Astrocyte of the cerebellum (primary cell): ENCODE measurements at regions not wholly inside any gene's neighbourhood (a gene's known extent, or its start where the extent isn't known, plus 50 kb on each side); places are given as distances from the start of the nearest gene placed in this dataset.

ENCODE experiments used
- DNase-seq: peaks from one replicate; pipeline ENCODE4 v3.0.0-alpha.2; 2011; ENCODE audit warnings: low read depth
- H3K4me3 ChIP-seq: 2 replicates; pipeline ENCODE4 v1.5.1; 2011; ENCODE audit warnings: mild to moderate bottlenecking, low read depth, low read length, moderate library complexity
- in situ Hi-C: cut with HindIII; loops from 2 replicates; pipeline ENCODE4 v1.10.0; 2017; ENCODE audit warnings: low sequenced_read_pairs
- TF ChIP-seq, protein P1 (sequence below): IDR thresholded peaks from 2 replicates; pipeline ENCODE4 v1.5.1; 2012; ENCODE audit warnings: low read length, low read depth, moderate library complexity, mild to moderate bottlenecking; ENCODE audit errors: missing control alignments

DNA sequence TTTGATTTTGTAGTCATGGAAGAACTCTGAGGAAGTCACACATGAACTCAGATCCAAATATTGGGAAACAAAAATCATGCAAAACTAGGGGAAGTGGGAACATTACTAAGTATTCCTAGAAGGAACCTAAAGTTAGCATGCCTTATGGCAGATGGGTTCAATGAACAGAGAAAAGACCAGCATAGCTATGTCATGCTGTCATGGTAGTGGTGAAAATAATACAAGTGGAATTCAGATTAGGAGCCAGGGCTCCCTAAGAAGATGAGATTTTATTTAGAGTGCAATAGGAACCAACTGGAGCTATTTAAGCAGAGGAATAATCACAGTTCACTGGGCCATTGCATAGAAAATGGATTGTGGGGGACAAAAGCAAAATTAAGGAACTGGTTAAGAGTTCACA lies 134.0 kb downstream of the DIO2 start:
- TF ChIP-seq, protein P1, sequence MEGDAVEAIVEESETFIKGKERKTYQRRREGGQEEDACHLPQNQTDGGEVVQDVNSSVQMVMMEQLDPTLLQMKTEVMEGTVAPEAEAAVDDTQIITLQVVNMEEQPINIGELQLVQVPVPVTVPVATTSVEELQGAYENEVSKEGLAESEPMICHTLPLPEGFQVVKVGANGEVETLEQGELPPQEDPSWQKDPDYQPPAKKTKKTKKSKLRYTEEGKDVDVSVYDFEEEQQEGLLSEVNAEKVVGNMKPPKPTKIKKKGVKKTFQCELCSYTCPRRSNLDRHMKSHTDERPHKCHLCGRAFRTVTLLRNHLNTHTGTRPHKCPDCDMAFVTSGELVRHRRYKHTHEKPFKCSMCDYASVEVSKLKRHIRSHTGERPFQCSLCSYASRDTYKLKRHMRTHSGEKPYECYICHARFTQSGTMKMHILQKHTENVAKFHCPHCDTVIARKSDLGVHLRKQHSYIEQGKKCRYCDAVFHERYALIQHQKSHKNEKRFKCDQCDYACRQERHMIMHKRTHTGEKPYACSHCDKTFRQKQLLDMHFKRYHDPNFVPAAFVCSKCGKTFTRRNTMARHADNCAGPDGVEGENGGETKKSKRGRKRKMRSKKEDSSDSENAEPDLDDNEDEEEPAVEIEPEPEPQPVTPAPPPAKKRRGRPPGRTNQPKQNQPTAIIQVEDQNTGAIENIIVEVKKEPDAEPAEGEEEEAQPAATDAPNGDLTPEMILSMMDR = no peak
- no peak for DNase-seq
- in situ Hi-C loops = no loop called here
- H3K4me3 ChIP-seq = no peak overlapping the region

DNA sequence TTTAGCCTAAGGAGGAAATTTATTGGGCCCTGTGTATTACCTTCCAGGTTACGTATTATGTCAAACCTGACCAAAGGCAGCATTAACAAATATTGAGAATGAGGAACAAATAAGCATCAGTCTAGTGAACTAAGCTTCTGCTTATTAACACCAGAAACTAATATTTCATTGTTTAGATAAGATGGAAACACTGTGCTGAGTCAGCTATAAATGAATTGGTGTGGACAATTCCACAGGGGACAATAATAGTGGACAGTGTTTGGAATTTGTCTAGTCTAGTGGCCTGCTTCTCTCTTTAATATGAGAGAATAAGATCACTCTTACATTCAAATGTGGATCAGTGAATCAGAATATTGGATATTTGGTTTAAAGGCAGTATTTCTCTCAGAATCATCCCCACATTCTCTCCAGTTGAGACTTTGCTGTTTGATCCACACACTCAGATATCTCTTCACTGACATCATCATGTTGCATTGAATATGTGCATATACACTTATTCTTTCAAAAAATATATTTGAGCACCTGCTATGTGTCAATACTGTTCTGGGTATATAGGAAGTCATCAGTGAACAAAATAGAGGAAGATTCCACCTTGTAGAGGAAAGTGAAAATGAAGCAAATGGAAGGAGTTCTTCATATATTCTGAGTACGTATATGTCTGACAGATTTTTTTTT lies 136.3 kb downstream of the DIO2 start:
- in situ Hi-C loops = no loop called here
- H3K4me3 ChIP-seq = no peak overlapping the region
- TF ChIP-seq, protein P1 = no peak
- no peak for DNase-seq

DNA sequence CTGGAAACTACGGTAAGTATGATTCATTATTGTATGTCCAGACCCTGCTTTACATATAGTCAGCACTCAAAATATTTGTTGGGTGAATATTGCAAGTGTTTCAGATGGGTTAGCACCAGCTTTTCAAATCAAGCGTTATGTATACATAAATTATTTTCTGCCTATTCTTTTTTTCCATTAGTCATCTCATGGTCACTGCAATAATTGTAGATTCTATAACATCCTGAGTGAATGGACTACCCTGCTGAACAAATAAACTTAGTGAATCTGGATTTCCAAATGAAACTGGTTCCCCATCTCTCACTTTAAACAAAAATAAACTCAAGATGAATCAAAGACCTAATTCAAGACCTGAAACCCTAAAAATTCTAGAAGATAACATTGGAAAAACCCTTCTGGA lies 152.3 kb downstream of the DIO2 start:
- DNase-seq = no peak
- TF ChIP-seq, protein P1 = no peak
- H3K4me3 ChIP-seq = no peak overlapping the region
- in situ Hi-C loops = no loop called here

DNA sequence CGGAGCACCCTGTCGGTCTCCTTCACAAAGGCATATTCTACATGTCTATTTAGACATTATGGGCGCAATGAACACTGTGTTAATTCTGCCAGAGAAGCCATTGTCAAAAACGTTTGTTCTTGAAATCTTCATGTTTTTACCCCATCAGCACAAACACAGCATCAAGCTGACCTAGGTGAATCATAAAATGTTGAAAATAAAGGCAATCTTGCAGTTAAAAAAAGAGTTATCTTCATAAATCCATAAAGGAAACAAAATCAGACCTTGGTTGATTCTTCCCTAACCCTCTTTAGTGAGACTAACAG lies 154.9 kb downstream of the DIO2 start:
- TF ChIP-seq, protein P1 = no peak
- H3K4me3 ChIP-seq = no peak overlapping the region
- in situ Hi-C loops = no loop called here
- DNase-seq = no peak

DNA sequence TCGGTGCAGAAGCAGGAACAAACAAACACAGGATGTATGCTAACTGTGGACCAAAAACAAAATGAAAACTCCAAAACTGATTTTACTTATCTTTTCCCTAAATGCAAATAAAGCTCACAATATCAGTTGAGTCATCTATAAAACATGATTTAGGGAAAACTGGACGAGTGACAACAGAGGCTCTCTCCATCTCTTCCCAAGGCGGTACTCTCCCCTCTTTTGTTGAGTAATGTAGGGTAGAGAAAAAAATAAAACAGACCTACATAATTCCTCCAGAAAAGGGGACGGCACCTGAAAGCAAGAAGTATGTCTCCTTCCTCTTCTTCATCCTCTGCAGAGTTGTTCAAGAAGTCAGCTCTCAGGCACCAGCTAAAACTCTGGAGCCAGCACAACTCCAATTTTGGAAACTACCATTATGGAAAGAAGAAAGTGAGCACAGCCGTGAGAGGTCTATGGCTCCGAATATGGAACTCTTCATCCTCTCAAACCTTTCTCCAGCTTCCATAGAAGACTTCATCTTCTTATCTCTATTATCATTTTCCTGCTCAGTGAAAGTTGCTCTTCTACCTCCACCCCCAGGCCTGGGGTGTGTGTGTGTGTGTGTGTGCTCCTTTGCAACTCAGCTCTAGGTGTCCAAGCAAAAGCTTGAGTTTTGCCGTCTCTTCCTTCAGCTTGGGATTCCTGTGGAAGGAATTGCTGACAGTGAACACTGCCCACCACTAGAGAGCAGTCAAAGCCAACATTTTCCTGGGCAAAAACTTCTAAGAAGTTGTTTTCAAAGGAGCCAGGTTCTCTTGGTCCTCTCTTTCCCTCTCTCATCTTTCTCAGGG lies 155.4 kb downstream of the DIO2 start:
- in situ Hi-C loops = no loop called here
- DNase-seq = peak; percentile 55
- TF ChIP-seq, protein P1 = peak; percentile 81
- no peak overlapping the region for H3K4me3 ChIP-seq

DNA sequence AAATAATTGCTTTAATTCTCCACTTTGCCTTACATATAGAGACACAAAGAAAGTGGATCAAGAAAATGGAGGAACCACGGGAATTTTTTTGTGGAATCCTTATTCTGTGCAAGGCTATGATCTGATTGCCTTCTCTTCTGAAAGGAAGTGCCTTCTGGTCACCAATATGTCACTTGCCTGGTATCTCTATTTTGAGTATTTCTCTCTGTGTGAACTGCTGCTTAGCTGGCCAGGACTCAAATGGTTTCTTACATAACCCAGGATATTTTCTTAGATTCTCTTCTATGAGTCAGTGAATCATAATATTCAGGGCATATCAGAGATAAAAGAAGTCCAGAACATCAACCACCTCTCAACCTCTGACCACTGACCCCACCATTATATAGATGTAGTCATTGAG lies 156.1 kb downstream of the DIO2 start:
- DNase-seq = no peak
- in situ Hi-C loops = no loop called here
- TF ChIP-seq, protein P1 = no peak
- no peak overlapping the region for H3K4me3 ChIP-seq
